KBM-7 (cell line): ENCODE measurements at regions not wholly inside any gene's neighbourhood (a gene's known extent, or its start where the extent isn't known, plus 50 kb on each side); places are given as distances from the start of the nearest gene placed in this dataset.
"Not testable (repeated sequence)": the region's sequence is repeated elsewhere in the genome, so short reads cannot be mapped to it uniquely, and the experiment has no call there.

Experiments
- DNase-seq: peaks from one replicate; pipeline ENCODE4 v3.0.0-alpha.2; 2015
- in situ Hi-C: fragments of 300-500 bp; cut with MboI; formaldehyde crosslinking; loops from 2 replicates; pipeline ENCODE4 v1.14.3; 2020; ENCODE audit warnings: low sequenced_read_pairs, low pct_unique_long_range_greater_than_20kb, mixed read lengths

DNA sequence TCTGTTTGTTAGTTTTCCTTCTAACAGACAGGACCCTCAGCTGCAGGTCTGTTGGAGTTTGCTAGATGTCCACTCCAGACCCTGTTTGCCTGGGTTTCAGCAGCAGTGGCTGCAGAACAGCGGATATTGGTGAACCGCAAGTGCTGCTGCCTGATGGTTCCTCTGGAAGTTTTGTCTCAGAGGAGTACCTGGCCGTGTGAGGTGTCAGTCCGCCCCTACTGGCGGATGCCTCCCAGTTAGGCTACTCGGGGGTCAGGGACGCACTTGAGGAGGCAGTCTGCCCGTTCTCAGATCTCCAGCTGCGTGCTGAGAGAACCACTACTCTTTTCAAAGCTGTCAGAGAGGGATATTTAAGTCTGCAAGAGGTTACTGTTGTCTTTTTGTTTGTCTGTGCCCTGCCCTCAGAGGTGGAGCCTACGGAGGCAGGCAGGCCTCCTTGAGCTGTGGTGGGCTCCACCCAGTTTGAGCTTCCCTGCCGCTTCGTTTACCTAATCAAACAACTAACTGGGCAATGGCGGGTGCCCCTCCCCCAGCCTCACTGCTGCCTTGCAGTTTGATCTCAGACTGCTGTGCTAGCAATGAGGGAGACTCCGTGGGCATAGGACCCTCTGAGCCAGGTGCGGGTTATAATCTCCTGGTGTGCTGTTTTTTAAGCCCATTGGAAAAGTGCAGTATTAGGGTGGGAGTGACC lies 634.3 kb upstream of the CHD1 start:
- in situ Hi-C loops, DNase-seq: not testable (repeated sequence)

DNA sequence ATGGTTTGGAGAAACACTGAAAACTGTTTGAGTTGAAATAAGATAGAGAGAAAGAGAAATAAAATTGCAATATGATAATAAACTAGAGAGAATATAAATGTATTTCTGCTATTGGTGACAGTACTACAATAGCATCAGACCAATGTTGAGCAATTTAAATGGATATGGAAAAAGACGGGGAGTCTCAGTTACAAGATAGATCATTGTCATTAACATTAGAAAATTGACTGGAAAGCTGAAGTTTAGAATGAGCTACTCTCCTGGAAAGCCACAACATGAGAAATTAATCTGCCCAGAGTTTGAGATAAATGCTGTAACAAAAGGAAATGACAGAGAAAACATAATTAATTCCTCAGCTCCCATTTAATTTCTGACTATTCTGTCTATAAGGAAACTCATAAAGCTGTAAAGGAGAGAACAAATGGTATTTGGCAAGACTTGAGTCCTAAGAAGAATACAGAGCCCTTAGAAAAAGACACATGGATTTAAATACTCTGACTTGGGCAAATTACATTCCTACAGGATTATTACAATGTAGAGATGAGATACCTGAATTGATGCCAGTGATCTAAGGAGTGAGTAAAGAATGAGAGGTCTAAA lies 624.5 kb upstream of the CHD1 start:
- DNase-seq = no peak
- in situ Hi-C loops = no loop called here

GRCh38 chr5:99544356-99544755 lies 615.5 kb upstream of the CHD1 start:
- DNase-seq = no peak
- in situ Hi-C loops = no loop called here

DNA sequence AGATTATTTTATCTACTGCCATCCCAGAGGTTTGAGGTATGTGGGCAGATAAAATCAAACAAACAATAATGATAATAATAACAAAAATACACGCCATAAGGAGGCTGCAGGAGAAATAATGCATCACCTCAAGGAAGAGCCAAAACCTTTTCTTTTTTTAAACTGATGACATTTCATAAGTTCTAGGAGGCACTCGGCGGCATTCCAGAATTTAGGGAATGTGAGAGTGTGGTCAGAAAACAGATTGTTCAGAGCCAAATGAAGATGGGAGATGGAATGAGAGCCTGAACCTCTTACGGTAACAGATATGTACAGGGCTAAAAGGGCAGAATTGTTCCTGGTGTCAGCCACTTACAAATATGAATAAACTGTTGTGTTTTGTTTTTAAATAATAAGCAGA lies 615.0 kb upstream of the CHD1 start:
- no peak for DNase-seq
- in situ Hi-C loops = no loop called here

DNA sequence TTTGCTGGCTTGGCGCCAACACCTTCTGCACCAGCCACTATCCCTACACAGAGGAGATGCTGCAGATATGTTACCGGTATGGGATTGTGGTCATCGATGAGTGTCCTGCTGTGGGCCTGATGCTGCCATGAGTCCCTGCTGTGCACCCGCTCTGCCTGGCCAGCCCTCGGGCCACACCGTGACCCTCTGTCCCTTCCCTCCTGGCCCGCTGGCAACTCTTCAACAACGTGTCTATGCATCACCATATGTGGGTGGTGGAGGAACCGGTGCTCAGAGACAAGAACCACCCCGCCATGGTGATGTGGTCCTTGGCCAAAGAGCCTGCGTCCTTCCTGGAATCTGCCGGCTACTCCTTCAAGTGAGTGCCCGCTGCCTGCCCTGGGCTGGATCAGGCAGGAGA lies 605.4 kb upstream of the CHD1 start:
- DNase-seq, in situ Hi-C loops: not testable (repeated sequence)

DNA sequence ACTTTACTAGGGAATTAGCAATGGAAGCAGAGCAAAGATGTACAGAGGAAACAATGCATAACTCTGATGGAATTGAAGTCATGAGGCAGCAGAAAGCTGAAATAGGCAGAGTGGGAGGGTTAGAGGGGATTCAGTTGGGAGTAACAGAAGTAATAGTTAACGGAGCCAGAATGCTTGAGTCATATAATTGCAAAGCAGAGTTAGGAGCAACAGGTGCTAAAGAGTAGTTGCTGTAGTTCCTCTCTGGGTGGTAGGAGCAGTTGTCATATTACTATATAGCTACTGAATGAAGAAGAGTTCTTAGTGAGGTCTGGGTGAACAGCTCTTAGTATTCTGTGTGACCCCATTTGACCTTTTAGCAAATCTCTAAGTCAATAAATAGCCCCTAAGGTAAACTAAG lies 592.9 kb upstream of the CHD1 start:
- in situ Hi-C loops, DNase-seq: not testable (repeated sequence)

- peak; percentile 44 for DNase-seq
- in situ Hi-C loops = not testable (repeated sequence)
Measured at GRCh38 chr5:99515864-99516490, 587.2 kb upstream of the CHD1 start.

- in situ Hi-C loops = not testable (repeated sequence)
Measured at GRCh38 chr5:99510237-99510866, 581.5 kb upstream of the CHD1 start.

DNA sequence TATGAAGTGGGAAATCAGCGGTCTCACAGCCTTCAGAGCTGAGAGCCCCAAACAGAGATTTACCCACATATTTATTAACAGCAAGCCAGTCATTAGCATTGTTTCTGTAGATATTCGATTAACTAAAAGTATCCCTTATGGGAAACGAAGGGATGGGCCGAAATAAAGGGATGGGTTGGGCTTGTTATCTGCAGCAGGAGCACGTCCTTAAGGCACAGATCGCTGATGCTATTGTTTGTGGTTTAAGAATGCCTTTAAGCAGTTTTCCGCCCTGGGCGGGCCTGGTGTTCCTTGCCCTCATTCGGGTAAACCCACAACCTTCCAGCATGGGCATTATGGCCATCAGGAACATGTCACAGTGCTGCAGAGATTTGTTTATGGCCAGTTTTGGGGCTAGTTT lies 580.3 kb upstream of the CHD1 start:
- DNase-seq, in situ Hi-C loops: not testable (repeated sequence)

More at GRCh38 chr5:99510237-99510866, 581.5 kb upstream of the CHD1 start:
- DNase-seq = not testable (repeated sequence)

- in situ Hi-C loops, DNase-seq: not testable (repeated sequence)
Measured at GRCh38 chr5:99495456-99495855, 566.6 kb upstream of the CHD1 start.

GRCh38 chr5:99478450-99478849 lies 549.6 kb upstream of the CHD1 start:
- DNase-seq, in situ Hi-C loops: not testable (repeated sequence)

DNA sequence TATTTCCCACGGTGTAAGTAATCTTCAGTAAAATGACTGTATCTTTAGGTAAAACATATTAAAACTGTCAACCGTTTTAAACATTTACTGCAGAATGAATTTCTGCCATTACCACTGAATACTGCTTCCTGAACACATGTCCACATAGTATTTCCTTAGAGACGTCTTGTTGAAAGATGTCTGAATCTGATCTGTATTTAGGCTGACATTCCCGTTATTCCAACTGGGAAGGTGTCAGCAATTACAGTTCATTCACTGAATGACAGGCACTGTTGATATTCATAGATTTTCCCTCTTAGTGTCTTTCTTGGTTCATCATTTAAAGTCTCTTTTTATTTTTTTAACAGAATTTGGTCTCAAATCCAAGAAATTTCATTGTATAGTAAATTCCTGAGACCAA lies 544.5 kb upstream of the CHD1 start:
- DNase-seq, in situ Hi-C loops: not testable (repeated sequence)

GRCh38 chr5:99471726-99472125 lies 542.9 kb upstream of the CHD1 start:
- in situ Hi-C loops = not testable (repeated sequence)

GRCh38 chr5:99471178-99471577 lies 542.4 kb upstream of the CHD1 start:
- DNase-seq, in situ Hi-C loops: not testable (repeated sequence)

More at GRCh38 chr5:99471726-99472125, 542.9 kb upstream of the CHD1 start:
- not testable (repeated sequence) for DNase-seq

DNA sequence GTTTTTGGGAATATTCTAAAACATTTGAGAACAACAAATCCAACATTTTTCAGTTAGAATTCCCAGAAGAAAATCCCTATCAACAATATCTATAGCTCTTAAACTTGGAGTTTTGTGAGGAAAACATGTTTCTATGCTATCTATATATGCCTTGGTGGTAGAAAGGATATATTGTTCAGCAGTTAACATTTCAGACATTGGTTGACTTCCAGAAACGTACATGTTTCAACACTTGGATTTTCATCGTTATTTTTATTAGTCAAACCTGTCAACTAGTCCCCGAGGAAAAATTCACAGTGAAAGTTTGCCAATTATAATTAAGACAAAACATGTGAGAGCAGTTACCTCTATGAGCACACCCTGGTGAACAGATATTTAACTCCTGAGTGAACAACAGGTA lies 541.8 kb upstream of the CHD1 start:
- in situ Hi-C loops, DNase-seq: not testable (repeated sequence)

GRCh38 chr5:99460701-99461100 lies 531.9 kb upstream of the CHD1 start:
- in situ Hi-C loops = no loop called here
- no peak for DNase-seq

GRCh38 chr5:99453196-99453595 lies 524.4 kb upstream of the CHD1 start:
- in situ Hi-C loops = no loop called here
- no peak for DNase-seq

GRCh38 chr5:99449786-99450185 lies 521.0 kb upstream of the CHD1 start:
- in situ Hi-C loops = no loop called here
- DNase-seq = peak; percentile 20

GRCh38 chr5:99445805-99446204 lies 517.0 kb upstream of the CHD1 start:
- DNase-seq = no peak
- in situ Hi-C loops = no loop called here

DNA sequence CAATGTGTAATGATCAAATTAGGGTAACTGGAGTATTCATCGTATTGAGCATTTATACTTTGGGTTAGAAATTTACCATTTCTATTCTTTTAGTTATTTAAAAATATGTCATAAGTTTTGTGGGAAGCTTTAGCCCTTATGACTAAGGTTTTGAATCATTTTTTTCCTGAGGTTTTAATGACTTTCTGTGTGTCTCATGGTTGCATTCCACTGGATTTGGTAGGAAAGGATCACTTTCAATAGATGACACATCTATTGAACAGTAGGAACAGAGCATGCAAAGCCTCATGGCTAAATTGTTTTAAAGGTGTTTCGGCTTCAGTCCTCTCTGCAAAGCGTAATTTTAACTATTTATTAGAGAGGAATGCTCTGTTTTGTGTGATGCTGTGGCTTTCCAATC lies 512.4 kb upstream of the CHD1 start:
- in situ Hi-C loops = no loop called here
- DNase-seq = no peak
